ENCODE measurements at regions not wholly inside any gene's neighbourhood (a gene's known extent, or its start where the extent isn't known, plus 50 kb on each side); places are given as distances from the start of the nearest gene placed in this dataset.
"Not testable (repeated sequence)": the region's sequence is repeated elsewhere in the genome, so short reads cannot be mapped to it uniquely, and the experiment has no call there.

DNA sequence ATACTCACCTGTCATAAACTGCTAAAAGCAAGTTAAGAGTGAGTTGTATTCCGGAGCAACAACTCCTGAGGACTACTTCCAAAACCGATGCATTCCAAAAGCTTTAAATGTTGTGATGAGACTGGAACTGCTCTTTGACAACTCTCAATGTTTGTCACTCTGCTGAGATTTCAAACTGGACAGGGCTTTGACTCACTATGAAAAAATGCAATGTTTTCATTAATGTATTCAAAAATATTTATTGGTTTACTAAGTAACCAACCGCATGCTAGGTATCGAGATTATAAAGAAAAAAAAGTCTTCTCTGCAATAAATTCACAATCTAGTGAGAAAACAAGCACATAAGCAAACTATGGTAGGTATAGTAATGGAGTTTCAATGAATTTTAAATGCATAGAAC is 107.9 kb upstream of the GNAI1 start:
- no peaks in the 10 kb centered on the region for H3K36me3 ChIP-seq (ENCODE audit: control insufficient read depth in 2 of 2, extremely low read depth in 1 of 2, insufficient read depth in 2 of 2, low read length in 2 of 2)
- TF ChIP-seq MYC (IDR thresholded peaks at IDR 0.05; ENCODE audit: low read depth, low read length) (no peak), JUN (IDR thresholded peaks at IDR 0.05; ENCODE audit: borderline replicate concordance, insufficient read depth, insufficient read length, low read depth) (no peak), POLR2A (IDR thresholded peaks at IDR 0.05; ENCODE audit: low read depth, low read length) (no peak), GATA2 (IDR thresholded peaks at IDR 0.05; ENCODE audit: insufficient read depth, insufficient read length, low read depth, low read length) (no peak), EZH2 (IDR thresholded peaks at IDR 0.05; ENCODE audit: borderline replicate concordance, low read depth, low read length, severe bottlenecking) (no peak), POLR2AphosphoS5 (IDR thresholded peaks at IDR 0.05; ENCODE audit: insufficient read depth, low read depth, low read length) (no peak), FOS (IDR thresholded peaks at IDR 0.05; ENCODE audit: borderline replicate concordance, insufficient read depth, low read length) (no peak)
- TF ChIP-seq, protein P1, sequence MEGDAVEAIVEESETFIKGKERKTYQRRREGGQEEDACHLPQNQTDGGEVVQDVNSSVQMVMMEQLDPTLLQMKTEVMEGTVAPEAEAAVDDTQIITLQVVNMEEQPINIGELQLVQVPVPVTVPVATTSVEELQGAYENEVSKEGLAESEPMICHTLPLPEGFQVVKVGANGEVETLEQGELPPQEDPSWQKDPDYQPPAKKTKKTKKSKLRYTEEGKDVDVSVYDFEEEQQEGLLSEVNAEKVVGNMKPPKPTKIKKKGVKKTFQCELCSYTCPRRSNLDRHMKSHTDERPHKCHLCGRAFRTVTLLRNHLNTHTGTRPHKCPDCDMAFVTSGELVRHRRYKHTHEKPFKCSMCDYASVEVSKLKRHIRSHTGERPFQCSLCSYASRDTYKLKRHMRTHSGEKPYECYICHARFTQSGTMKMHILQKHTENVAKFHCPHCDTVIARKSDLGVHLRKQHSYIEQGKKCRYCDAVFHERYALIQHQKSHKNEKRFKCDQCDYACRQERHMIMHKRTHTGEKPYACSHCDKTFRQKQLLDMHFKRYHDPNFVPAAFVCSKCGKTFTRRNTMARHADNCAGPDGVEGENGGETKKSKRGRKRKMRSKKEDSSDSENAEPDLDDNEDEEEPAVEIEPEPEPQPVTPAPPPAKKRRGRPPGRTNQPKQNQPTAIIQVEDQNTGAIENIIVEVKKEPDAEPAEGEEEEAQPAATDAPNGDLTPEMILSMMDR (IDR thresholded peaks at IDR 0.05; ENCODE audit: extremely low read depth in 1 of 2, insufficient read depth in 1 of 2, low read depth in 1 of 2, low read length in 2 of 2): no peak
- H3K9ac ChIP-seq (replicated peaks; ENCODE audit: extremely low read depth, insufficient read depth, low read length): no peak overlapping the region
- no peaks in the 10 kb centered on the region for H3K9me3 ChIP-seq (replicated peaks; ENCODE audit: control insufficient read depth, insufficient read depth, low read length)
- no peaks in the 10 kb centered on the region for H4K20me1 ChIP-seq (replicated peaks; ENCODE audit: control insufficient read depth, extremely low read depth, insufficient read depth, low read length)
- BruUV-seq (replicated peaks): no TSS peak
- H3K9me1 ChIP-seq (replicated peaks; ENCODE audit: control insufficient read depth, extremely low read depth, insufficient read depth, low read length): no peaks in the 10 kb centered on the region
- intact Hi-C loops (cut with micrococcal nuclease): no loop called here
- ChIA-PET POLR2A (no interaction called here), CTCF (no interaction called here)
- no peak overlapping the region for H2AFZ ChIP-seq (ENCODE audit: low read depth, low read length)
- dilution Hi-C loops (cut with MboI; ENCODE audit: extremely low pct_ligation_motif_present, low sequenced_read_pairs): no loop called here
- H3K27me3 ChIP-seq (ENCODE audit: control insufficient read depth in 2 of 2, insufficient read depth in 2 of 2, low read length in 2 of 2): no peaks in the 10 kb centered on the region
- no peak for FAIRE-seq
- H3K27ac ChIP-seq (ENCODE audit: insufficient read depth, low read depth, low read length): no peak overlapping the region
- H3K79me2 ChIP-seq (ENCODE audit: control insufficient read depth, insufficient read depth, low read length): no peaks in the 10 kb centered on the region
- H3K4me3 ChIP-seq (replicated peaks in 1 of 3; ENCODE audit: insufficient read depth in 1 of 3, low read depth in 1 of 3, low read length in 3 of 3): no peak overlapping the region
- no peaks in the 10 kb centered on the region for H3K4me1 ChIP-seq (ENCODE audit: control insufficient read depth, extremely low read depth, insufficient read depth, low read length)
- no peak overlapping the region for H3K4me2 ChIP-seq (ENCODE audit: insufficient read depth, low read length)
- no peak for DNase-seq (ENCODE audit: low read depth, low spot score)

DNA sequence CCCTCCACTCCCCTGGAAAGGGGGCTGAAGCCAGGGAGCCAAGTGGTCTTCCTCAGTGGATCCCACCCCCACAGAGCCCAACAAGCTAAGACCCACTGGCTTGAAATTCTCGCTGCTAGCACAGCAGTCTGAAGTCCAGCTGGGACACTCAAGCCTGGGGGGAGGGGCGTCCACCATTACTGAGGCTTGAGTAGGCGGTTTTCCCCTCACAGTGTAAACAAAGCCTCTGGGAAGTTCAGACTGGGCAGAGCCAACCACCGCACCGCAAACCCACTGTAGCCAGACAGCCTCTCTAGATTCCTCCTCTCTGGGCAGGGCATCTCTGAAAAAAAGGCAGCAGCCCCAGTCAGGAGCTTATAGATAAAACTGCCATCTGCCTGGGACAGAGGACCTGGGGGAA is 114.4 kb upstream of the GNAI1 start:
- H3K4me2 ChIP-seq (ENCODE audit: insufficient read depth, low read length); BruUV-seq (replicated peaks); dilution Hi-C loops (cut with MboI; ENCODE audit: extremely low pct_ligation_motif_present, low sequenced_read_pairs); H4K20me1 ChIP-seq (replicated peaks; ENCODE audit: control insufficient read depth, extremely low read depth, insufficient read depth, low read length); H3K27me3 ChIP-seq (ENCODE audit: control insufficient read depth in 2 of 2, insufficient read depth in 2 of 2, low read length in 2 of 2); H3K36me3 ChIP-seq (ENCODE audit: control insufficient read depth in 2 of 2, extremely low read depth in 1 of 2, insufficient read depth in 2 of 2, low read length in 2 of 2); POLR2A ChIA-PET; H3K9ac ChIP-seq (replicated peaks; ENCODE audit: extremely low read depth, insufficient read depth, low read length); H3K79me2 ChIP-seq (ENCODE audit: control insufficient read depth, insufficient read depth, low read length); H3K9me1 ChIP-seq (replicated peaks; ENCODE audit: control insufficient read depth, extremely low read depth, insufficient read depth, low read length); DNase-seq (ENCODE audit: low read depth, low spot score); H3K4me3 ChIP-seq (replicated peaks in 1 of 3; ENCODE audit: insufficient read depth in 1 of 3, low read depth in 1 of 3, low read length in 3 of 3); H3K9me3 ChIP-seq (replicated peaks; ENCODE audit: control insufficient read depth, insufficient read depth, low read length); H3K27ac ChIP-seq (ENCODE audit: insufficient read depth, low read depth, low read length); FAIRE-seq; H2AFZ ChIP-seq (ENCODE audit: low read depth, low read length); H3K4me1 ChIP-seq (ENCODE audit: control insufficient read depth, extremely low read depth, insufficient read depth, low read length); intact Hi-C loops (cut with micrococcal nuclease): not testable (repeated sequence)
- CTCF ChIA-PET: interaction anchor here (0.9 to 2.2 kb wide), 6 partner anchors 9 to 722 kb away, joined by 3 to 20 read pairs (median 4); no protein-coding TSS in a partner anchor

DNA sequence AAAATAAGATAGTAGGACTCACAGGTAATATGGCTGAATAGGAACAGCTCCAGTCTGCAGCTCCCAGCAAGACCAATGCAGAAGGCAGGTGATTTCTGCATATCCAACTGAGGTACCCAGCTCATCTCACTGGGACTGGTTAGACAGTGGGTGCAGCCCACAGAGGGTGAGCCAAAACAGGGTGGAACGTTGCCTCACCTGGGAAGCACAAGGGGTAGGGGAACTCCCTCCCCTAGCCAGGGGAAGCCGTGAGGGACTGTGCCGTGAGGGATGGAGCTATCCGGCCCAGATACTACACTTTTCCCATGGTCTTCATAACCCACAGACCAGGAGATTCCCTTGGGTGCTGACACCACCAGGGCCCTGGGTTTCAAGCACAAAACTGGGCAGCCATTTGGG is 114.8 kb upstream of the GNAI1 start:
- H3K9me1 ChIP-seq (replicated peaks; ENCODE audit: control insufficient read depth, extremely low read depth, insufficient read depth, low read length); H2AFZ ChIP-seq (ENCODE audit: low read depth, low read length); H3K4me3 ChIP-seq (replicated peaks in 1 of 3; ENCODE audit: insufficient read depth in 1 of 3, low read depth in 1 of 3, low read length in 3 of 3); FAIRE-seq; H3K79me2 ChIP-seq (ENCODE audit: control insufficient read depth, insufficient read depth, low read length); H4K20me1 ChIP-seq (replicated peaks; ENCODE audit: control insufficient read depth, extremely low read depth, insufficient read depth, low read length); H3K27ac ChIP-seq (ENCODE audit: insufficient read depth, low read depth, low read length); dilution Hi-C loops (cut with MboI; ENCODE audit: extremely low pct_ligation_motif_present, low sequenced_read_pairs); H3K9ac ChIP-seq (replicated peaks; ENCODE audit: extremely low read depth, insufficient read depth, low read length); H3K4me2 ChIP-seq (ENCODE audit: insufficient read depth, low read length); H3K4me1 ChIP-seq (ENCODE audit: control insufficient read depth, extremely low read depth, insufficient read depth, low read length); BruUV-seq (replicated peaks); H3K9me3 ChIP-seq (replicated peaks; ENCODE audit: control insufficient read depth, insufficient read depth, low read length); POLR2A ChIA-PET; DNase-seq (ENCODE audit: low read depth, low spot score); H3K36me3 ChIP-seq (ENCODE audit: control insufficient read depth in 2 of 2, extremely low read depth in 1 of 2, insufficient read depth in 2 of 2, low read length in 2 of 2); H3K27me3 ChIP-seq (ENCODE audit: control insufficient read depth in 2 of 2, insufficient read depth in 2 of 2, low read length in 2 of 2): not testable (repeated sequence)
- intact Hi-C loops (cut with micrococcal nuclease): loop anchor here (1.0 to 5.0 kb wide), 5 partner anchors 214 to 748 kb away; partner anchors contain the start of gene MAGI2
- CTCF ChIA-PET: interaction anchor here (0.9 to 2.2 kb wide), 5 partner anchors 9 to 722 kb away, joined by 3 to 20 read pairs (median 3); no protein-coding TSS in a partner anchor

Measured in endothelial cell of umbilical vein (primary cell).